Activated CD8-positive, alpha-beta T cell treated with anti-CD3 and anti-CD28 coated beads for 36 hours (primary cell): ENCODE measurements at regions not wholly inside any gene's neighbourhood (a gene's known extent, or its start where the extent isn't known, plus 50 kb on each side); places are given as distances from the start of the nearest gene placed in this dataset.
"Not testable (repeated sequence)": the region's sequence is repeated elsewhere in the genome, so short reads cannot be mapped to it uniquely, and the experiment has no call there.

Experiments used
- ATAC-seq: fragments of 200-7000 bp; cut with Tn5 transposase; one replicate; pipeline ENCODE4 v1.10.0; 2021; ENCODE audit warnings: mild to moderate bottlenecking, moderate library complexity
- CTCF ChIA-PET: fragments of 350-600 bp; sonication (Branson Sonifier 250); formaldehyde crosslinking; loops from one replicate; lab custom pipeline; 2021; ENCODE audit warnings: antibody characterized with exemption; lab: Charles Lee
- POLR2A ChIA-PET: fragments of 350-600 bp; sonication (Branson Sonifier 250); formaldehyde crosslinking; loops from one replicate; lab custom pipeline; 2021; ENCODE audit warnings: antibody characterized with exemption; lab: Charles Lee
- DNase-seq: peaks from one replicate; pipeline ENCODE4 v3.0.0-alpha.2; 2020
- H3K27ac Mint-ChIP-seq: one replicate; pipeline ENCODE4 v1.8.0; 2021; ENCODE audit warnings: mild to moderate bottlenecking, mixed read lengths
- H3K27me3 Mint-ChIP-seq: one replicate; pipeline ENCODE4 v1.8.0; 2021; ENCODE audit warnings: mixed read lengths
- H3K36me3 Mint-ChIP-seq: one replicate; pipeline ENCODE4 v1.8.0; 2021; ENCODE audit warnings: low read depth, mixed read lengths
- H3K4me1 Mint-ChIP-seq: one replicate; pipeline ENCODE4 v1.8.0; 2021; ENCODE audit warnings: low read depth, mixed read lengths
- H3K4me3 Mint-ChIP-seq: one replicate; pipeline ENCODE4 v1.8.0; 2021; ENCODE audit warnings: mild to moderate bottlenecking, moderate library complexity, mixed read lengths
- H3K9me3 Mint-ChIP-seq: one replicate; pipeline ENCODE4 v1.8.0; 2021; ENCODE audit warnings: mixed read lengths
- CTCF ChIP-seq: fragments of 200-600 bp; IDR thresholded peaks from one replicate; pipeline ENCODE4 v1.8.0; 2022; ENCODE audit warnings: antibody characterized with exemption, mild to moderate bottlenecking
- intact Hi-C: fragments of 100-400 bp; cut with micrococcal nuclease; formaldehyde crosslinking; loops from one replicate; pipeline ENCODE4 v1.10.0; 2022

- Mint-ChIP-seq H3K4me3 (no peak overlapping the region), H3K27me3 (no peaks in the 10 kb centered on the region), H3K4me1 (no peaks in the 10 kb centered on the region), H3K9me3 (peaks cover 7% of the 10 kb centered on the region), H3K36me3 (no peaks in the 10 kb centered on the region), H3K27ac (no peak overlapping the region)
- ATAC-seq (no peak), DNase-seq (no peak)
- ChIA-PET CTCF (no interaction called here), POLR2A (no interaction called here)
- TF ChIP-seq CTCF, result no peak
- intact Hi-C loops, result no loop called here
Observed at GRCh38 chr5:104015765-104016164, 453.2 kb upstream of the NUDT12 start.

GRCh38 chr5:104002783-104003182 lies 440.2 kb upstream of the NUDT12 start:
- DNase-seq, POLR2A ChIA-PET, intact Hi-C loops, ATAC-seq, H3K36me3 Mint-ChIP-seq, H3K9me3 Mint-ChIP-seq, H3K27ac Mint-ChIP-seq, H3K4me3 Mint-ChIP-seq, H3K4me1 Mint-ChIP-seq, CTCF ChIA-PET, H3K27me3 Mint-ChIP-seq: not testable (repeated sequence)

- H3K4me3 Mint-ChIP-seq, result no peak overlapping the region
- ATAC-seq (no peak), DNase-seq (no peak)
- POLR2A ChIA-PET, result no interaction called here
- H3K9me3 Mint-ChIP-seq, result no peaks in the 10 kb centered on the region
- H3K27ac Mint-ChIP-seq, result no peak overlapping the region
- H3K36me3 Mint-ChIP-seq, result no peaks in the 10 kb centered on the region
- H3K4me1 Mint-ChIP-seq, result no peaks in the 10 kb centered on the region
- no peak for TF ChIP-seq CTCF
- CTCF ChIA-PET, result no interaction called here
- H3K27me3 Mint-ChIP-seq, result no peaks in the 10 kb centered on the region
- intact Hi-C loops, result no loop called here
Observed at GRCh38 chr5:104001136-104001535, 438.5 kb upstream of the NUDT12 start.

GRCh38 chr5:103993031-103993430 lies 430.4 kb upstream of the NUDT12 start:
- Mint-ChIP-seq H3K36me3 (no peaks in the 10 kb centered on the region), H3K4me1 (no peaks in the 10 kb centered on the region), H3K27ac (no peak overlapping the region), H3K4me3 (no peak overlapping the region), H3K27me3 (no peaks in the 10 kb centered on the region), H3K9me3 (peaks cover under 1% of the 10 kb centered on the region)
- intact Hi-C loops, result no loop called here
- ChIA-PET POLR2A (no interaction called here), CTCF (no interaction called here)
- no peak for TF ChIP-seq CTCF
- ATAC-seq, result no peak
- DNase-seq, result no peak

GRCh38 chr5:103990064-103990463 lies 427.5 kb upstream of the NUDT12 start:
- intact Hi-C loops, result no loop called here
- ATAC-seq (no peak), DNase-seq (no peak)
- no peak overlapping the region for H3K4me3 Mint-ChIP-seq
- H3K4me1 Mint-ChIP-seq, result no peaks in the 10 kb centered on the region
- H3K27me3 Mint-ChIP-seq, result no peaks in the 10 kb centered on the region
- H3K9me3 Mint-ChIP-seq, result peaks cover 2% of the 10 kb centered on the region
- POLR2A ChIA-PET, result no interaction called here
- TF ChIP-seq CTCF, result no peak
- H3K36me3 Mint-ChIP-seq, result no peaks in the 10 kb centered on the region
- H3K27ac Mint-ChIP-seq, result no peak overlapping the region
- CTCF ChIA-PET, result no interaction called here

GRCh38 chr5:103981592-103981991 lies 419.0 kb upstream of the NUDT12 start:
- H3K9me3 Mint-ChIP-seq, result peaks cover 2% of the 10 kb centered on the region
- H3K4me3 Mint-ChIP-seq, result no peak overlapping the region
- ATAC-seq (no peak), DNase-seq (no peak)
- no peaks in the 10 kb centered on the region for H3K27me3 Mint-ChIP-seq
- no peak overlapping the region for H3K27ac Mint-ChIP-seq
- intact Hi-C loops, result no loop called here
- ChIA-PET POLR2A (no interaction called here), CTCF (no interaction called here)
- no peaks in the 10 kb centered on the region for H3K4me1 Mint-ChIP-seq
- no peak for TF ChIP-seq CTCF
- H3K36me3 Mint-ChIP-seq, result no peaks in the 10 kb centered on the region
